Hindlimb muscle (tissue), 1 donor: ENCODE measurements at regions not wholly inside any gene's neighbourhood (a gene's known extent, or its start where the extent isn't known, plus 50 kb on each side); places are given as distances from the start of the nearest gene placed in this dataset.

Experiments used
- DNase-seq: peaks from one replicate; pipeline ENCODE4 v3.0.0-alpha.2; 2013

- DNase-seq = no peak
Measured at GRCh38 chr12:115351514-115352077, 667.6 kb upstream of the TBX3 start.

GRCh38 chr12:115349711-115350110 is 665.7 kb upstream of the TBX3 start:
- no peak for DNase-seq

DNA sequence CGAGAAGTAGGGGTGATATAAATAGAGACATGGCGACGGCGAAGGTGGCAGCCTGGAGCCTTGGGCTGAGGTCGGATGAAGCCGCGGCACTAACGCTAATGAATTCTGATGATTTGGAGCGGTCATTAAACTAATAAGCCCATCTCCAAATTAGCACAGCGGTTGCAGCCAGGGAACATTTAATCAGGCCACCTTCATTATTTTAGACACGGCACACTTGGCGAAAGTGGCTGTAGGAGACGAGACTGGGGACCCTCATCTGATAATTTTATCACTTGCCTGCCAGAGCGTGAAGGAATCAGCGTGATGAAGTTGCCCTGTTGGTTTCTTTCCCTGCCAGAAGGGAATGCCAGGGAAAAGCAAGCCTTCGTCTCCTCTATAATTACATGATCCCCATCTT is 664.3 kb upstream of the TBX3 start:
- DNase-seq = no peak

DNA sequence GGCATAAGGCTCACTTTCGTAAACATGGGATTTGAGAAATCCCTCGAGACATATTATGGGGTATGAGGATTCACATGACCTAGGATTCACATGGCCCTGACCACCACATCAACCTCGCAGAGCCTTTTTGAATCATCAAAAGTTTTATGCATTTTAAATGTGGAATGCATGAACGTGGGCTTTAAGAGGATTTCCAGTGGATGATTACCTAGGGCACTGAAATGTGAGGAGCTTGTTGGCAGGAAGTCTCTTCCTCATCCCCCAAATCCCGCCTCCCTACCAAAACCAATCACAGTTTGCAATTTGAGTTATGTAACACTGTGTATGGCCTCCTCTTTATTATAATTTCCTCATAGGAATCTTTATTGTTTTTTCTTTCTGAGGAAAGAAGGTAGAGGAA is 659.6 kb upstream of the TBX3 start:
- no peak for DNase-seq

DNA sequence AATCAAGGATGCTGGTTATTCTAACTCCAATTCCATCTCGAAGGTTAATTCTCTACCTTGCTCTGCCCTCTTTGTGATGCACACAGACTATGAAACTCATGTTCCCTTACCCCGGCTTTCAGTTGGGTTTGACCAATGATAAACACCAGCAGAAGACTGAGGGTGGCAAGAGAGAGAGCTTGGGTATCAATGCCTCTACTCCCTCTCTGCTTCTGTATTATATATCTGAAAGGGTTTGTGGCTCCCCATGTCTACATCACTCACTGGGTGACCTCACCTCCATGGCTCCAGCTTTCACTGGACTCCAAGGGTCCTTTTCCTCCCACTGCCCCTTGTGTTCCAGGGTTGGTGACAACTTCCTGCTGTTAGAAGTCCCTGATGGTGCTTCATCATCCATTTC is 659.0 kb upstream of the TBX3 start:
- no peak for DNase-seq

DNA sequence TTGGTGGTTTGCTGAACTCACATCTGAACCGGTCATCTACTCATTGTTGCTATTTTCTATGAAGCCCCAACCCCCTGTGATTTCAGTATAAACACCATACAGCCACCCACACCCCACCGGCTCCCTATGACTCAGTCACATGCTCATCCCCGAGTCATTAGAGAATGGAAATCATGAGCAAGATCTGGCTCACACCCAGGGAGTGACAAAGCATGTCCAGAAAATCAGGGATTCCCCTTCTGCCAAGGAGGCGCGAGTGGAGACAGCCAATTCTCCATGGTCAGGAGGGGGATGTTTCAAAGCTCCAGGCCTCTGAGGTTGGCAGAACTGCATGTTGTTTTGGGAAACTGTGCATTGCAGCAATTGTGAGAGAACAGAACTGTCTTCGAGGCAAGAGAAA is 657.5 kb upstream of the TBX3 start:
- peak; percentile 80 for DNase-seq

- DNase-seq = no peak
Measured at GRCh38 chr12:115338566-115339294, 654.8 kb upstream of the TBX3 start.

GRCh38 chr12:115337693-115338543 is 653.9 kb upstream of the TBX3 start:
- peak; percentile 52 for DNase-seq

DNA sequence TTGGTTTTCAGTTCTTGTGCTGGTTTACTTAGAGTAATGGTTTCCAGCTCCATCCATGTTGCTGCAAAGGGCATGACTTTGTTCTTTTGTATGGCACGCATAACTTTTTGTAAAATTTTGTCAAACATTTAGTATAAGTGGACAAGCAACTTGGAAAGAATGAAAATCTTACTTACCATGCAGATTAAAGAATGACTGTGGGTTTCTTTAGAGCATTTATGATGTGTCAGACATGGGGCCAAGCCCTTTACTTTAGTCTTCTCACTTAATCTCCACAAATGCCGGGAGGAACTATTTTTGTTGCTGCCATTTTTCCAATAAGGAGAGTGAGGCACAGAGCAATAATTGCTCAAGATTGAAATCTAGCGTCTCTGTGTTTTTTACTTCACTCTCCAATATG is 652.5 kb upstream of the TBX3 start:
- no peak for DNase-seq

DNA sequence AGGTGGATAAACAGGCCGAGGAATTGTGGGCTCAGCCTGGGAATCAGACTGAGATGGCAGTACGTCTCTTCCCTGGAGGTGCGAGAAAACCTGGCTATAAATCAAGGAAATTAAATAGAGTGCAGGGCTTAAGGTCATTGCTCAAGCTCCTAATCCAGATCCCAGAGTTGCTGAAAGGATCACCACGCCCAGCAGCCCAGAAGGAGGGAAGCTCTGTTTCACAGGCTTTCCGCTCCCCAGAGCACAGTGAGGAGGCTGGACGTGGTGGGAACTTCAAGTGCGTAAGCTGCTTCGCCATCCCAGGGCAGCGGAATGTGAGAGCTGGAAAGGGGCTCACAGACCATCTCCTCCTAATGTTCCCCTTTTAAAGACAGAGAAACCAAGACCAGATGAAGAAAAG is 651.6 kb upstream of the TBX3 start:
- no peak for DNase-seq

- no peak for DNase-seq
Measured at GRCh38 chr12:115335048-115335447, 651.1 kb upstream of the TBX3 start.

GRCh38 chr12:115332945-115333344 is 649.0 kb upstream of the TBX3 start:
- peak; percentile 58 for DNase-seq

DNA sequence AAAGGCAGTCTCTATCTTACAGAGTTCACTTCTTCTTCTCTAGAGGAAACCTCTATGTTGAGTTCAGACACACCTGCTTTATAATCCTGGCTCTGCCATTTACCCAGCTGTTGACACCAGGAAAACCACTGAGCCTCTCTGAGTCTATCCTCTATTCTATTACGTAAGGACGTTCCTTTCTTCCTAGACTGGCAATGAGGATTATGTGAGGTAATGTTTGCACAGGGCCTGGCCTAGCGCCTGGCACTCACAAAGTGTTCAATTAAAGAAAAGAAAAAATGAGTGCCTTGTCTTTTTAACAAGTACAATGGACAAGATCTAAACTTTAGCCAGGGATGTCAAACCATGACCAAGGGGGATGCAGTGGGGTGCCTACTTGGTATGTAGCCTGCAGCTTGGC is 641.9 kb upstream of the TBX3 start:
- DNase-seq = no peak

- DNase-seq = peak; percentile 34
Measured at GRCh38 chr12:115324949-115325593, 641.1 kb upstream of the TBX3 start.

- no peak for DNase-seq
Measured at GRCh38 chr12:115323223-115323905, 639.4 kb upstream of the TBX3 start.

DNA sequence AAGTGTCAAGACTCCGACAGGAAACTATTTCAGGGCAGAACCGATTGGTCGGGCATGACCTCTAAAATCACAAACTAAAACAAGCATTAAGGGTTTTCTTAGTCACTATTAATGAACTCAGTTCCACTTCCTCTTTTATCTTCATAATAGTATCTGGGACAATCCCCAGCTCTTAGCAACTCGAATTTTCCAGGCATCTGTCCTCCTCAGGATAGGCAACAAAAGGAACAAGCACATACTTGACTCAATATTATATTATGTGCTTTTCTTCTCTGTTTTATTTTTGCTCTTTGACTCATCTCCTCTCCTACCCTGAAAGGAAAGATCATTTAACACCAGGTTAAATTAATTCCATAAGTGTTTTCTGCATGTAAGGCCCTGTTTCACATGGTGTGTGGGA is 638.3 kb upstream of the TBX3 start:
- DNase-seq = no peak

DNA sequence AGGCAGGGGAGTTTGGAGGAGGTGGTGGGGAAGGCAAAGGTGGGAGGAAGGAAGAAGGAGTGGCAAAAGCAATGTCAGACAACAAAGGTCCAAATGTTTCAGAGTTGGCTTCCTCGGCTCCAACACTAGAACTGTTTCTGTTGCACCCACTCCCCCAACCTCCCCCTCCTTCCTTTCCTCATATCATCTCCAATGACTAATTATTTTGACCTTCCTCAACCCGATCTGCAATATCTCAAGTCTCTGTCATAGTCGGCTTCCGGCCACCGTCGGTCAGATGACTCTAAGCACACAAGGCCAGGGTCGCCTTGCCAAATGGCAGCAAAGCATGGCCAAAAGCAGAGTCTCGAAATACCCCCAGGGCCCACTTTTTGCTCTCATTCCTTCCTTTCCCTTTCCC is 637.0 kb upstream of the TBX3 start:
- no peak for DNase-seq

DNA sequence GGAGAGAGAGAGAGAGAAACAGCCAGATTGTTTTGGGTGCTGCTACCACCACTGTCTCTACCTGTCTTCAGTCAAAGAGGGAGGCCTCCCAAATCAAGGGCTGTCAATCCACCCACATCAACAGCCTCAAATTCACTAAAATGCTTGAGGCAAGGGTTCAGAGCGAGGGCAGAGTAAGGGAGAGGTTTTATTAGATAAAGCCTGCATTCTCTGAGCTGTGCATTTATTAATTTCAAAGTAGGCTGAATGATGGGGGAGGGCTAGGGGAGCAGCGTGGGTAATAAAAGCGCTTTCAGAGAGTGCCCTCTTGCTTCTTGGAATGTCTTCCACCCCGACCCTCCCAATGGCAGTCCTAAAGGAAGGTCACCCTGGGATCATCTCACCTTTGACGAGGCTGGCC is 636.5 kb upstream of the TBX3 start:
- DNase-seq = no peak

- no peak for DNase-seq
Measured at GRCh38 chr12:115319446-115320040, 635.6 kb upstream of the TBX3 start.

DNA sequence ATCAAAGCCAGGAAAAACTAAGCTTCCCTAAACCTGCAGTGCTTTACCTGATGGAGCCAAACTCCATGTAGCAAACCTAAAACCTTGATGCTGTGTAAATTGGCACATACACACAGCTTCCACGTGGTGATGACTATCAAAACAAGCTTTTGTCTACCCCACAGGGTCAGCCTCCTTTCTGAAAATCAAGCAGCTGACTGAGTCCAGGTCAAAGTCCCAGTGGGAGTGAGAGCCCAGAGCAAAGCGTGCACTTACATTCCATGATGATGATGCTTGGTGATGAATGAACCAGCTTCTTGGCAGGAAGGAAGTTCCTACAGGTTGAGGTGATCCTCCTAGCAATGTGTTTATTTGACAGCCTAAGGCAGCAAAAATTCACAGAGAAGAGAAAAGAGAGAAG is 630.0 kb upstream of the TBX3 start:
- no peak for DNase-seq

DNA sequence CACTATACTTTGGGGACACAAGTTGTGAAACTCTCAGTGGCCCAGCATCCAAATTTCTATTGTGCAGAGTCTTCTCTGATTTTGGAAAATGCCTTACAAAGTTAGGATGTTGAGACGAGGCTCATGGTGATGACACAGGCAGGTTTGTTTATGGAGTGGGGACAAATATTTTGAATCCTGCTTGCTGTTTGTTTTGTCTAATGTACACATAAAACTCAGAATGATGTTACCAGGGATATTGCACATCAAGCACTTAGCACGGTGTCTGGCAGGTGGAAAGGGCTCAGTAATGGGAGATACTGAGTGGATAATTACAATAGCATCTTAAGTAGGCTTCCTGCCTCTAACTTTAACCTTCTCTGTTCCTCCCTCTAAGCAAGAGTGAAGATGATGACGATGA is 628.9 kb upstream of the TBX3 start:
- DNase-seq = no peak

GRCh38 chr12:115311875-115312274 is 627.9 kb upstream of the TBX3 start:
- no peak for DNase-seq
